ENCODE measurements at regions not wholly inside any gene's neighbourhood (a gene's known extent, or its start where the extent isn't known, plus 50 kb on each side); places are given as distances from the start of the nearest gene placed in this dataset.

DNA sequence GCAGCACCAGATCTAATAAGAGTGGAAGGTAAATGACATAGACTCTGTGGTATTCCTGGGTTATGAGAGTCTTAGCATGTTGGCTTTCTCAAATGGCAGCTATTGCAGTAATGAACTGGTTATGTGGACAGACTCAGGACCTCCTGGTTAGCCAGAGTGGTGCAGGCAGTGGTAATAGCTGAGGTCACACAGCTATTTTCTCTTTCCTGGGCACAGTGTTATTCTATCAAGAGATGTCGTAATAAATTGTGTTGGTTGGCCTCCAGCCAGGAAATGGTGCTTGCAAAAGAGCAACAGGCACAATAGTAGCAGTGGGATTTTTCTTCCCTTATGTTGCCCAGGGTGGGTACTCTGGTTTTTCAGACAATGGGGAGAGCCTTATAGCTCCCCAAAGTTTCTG lies 279.2 kb upstream of the FGF16 start:
- Histone ChIP-seq H2AFZ (replicated peaks) (no peak overlapping the region), H3F3A (ENCODE audit: low read depth) (no peaks in the 10 kb centered on the region), H3K4me2 (no peak overlapping the region), H3K79me2 (ENCODE audit: low read depth) (no peaks in the 10 kb centered on the region), H3K36me3 (no peaks in the 10 kb centered on the region), H3K4me3 (no peak overlapping the region), H4K20me1 (ENCODE audit: low read depth) (no peaks in the 10 kb centered on the region), H3K9me3 (ENCODE audit: low read depth) (peaks cover 17% of the 10 kb centered on the region), H3K27ac (no peak overlapping the region), H3K27me3 (no peaks in the 10 kb centered on the region), H3K4me1 (no peaks in the 10 kb centered on the region), H3K9ac (no peak overlapping the region)
- Mint-ChIP-seq H3K4me1 (no peaks in the 10 kb centered on the region), H3K9me3 (peaks cover 2% of the 10 kb centered on the region), H3K4me3 (no peak overlapping the region), H3K36me3 (no peaks in the 10 kb centered on the region), H3K27me3 (ENCODE audit: insufficient read depth, low read depth) (no peaks in the 10 kb centered on the region), H3K27ac (no peak overlapping the region)
- DNase-seq (ENCODE audit: low spot score), result no peak
- TF ChIP-seq EZH2phosphoT487 (IDR thresholded peaks at IDR 0.05) (no peak), EZH2 (IDR thresholded peaks at IDR 0.05) (no peak)
- TF ChIP-seq, protein P1, sequence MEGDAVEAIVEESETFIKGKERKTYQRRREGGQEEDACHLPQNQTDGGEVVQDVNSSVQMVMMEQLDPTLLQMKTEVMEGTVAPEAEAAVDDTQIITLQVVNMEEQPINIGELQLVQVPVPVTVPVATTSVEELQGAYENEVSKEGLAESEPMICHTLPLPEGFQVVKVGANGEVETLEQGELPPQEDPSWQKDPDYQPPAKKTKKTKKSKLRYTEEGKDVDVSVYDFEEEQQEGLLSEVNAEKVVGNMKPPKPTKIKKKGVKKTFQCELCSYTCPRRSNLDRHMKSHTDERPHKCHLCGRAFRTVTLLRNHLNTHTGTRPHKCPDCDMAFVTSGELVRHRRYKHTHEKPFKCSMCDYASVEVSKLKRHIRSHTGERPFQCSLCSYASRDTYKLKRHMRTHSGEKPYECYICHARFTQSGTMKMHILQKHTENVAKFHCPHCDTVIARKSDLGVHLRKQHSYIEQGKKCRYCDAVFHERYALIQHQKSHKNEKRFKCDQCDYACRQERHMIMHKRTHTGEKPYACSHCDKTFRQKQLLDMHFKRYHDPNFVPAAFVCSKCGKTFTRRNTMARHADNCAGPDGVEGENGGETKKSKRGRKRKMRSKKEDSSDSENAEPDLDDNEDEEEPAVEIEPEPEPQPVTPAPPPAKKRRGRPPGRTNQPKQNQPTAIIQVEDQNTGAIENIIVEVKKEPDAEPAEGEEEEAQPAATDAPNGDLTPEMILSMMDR (IDR thresholded peaks at IDR 0.05), result no peak

DNA sequence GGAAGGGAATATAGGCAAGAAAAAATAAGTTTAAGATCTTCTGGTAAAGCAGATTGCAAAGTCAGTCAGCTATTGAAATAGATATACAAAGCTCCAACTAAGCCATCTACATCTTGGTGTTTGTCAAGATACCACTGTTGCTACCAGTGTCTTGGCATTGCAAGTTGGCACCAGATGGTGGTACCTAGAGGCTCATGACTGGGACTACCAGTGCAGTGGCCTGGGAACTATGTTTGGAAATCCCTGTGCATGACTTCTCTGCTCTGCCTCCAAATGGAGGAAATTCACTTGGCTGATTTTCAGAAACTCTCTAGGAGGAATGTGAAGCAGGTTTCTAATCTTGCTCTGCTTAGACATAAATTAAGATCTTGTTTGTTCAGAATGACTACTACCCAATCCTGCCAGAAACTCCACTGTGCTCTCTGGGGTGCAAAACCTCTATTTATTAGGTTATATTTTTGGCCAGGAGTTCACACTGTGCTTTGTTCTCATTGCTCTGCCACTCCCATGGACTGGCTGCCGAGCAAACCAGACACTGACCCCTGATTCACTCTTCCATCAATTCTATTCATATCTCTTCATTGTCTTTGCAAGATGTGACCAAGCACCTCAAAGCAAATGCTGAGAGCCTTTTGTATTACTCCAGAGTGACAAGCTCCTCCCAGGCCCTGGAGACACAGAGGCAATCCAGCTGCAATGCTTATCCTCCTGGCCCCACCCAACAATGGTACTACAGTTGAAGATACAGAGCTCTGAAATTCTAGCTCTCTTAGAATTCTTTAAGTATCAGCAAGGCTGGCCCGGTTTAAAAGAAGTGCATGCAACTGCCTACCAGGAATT lies 272.3 kb upstream of the FGF16 start:
- Histone ChIP-seq H3K9me3 (ENCODE audit: low read depth) (peaks cover 9% of the 10 kb centered on the region), H3K27me3 (no peaks in the 10 kb centered on the region)
- no peak for TF ChIP-seq EZH2 (IDR thresholded peaks at IDR 0.05)
- TF ChIP-seq, protein P1 (IDR thresholded peaks at IDR 0.05), result no peak
- TF ChIP-seq EZH2phosphoT487 (IDR thresholded peaks at IDR 0.05), result no peak

DNA sequence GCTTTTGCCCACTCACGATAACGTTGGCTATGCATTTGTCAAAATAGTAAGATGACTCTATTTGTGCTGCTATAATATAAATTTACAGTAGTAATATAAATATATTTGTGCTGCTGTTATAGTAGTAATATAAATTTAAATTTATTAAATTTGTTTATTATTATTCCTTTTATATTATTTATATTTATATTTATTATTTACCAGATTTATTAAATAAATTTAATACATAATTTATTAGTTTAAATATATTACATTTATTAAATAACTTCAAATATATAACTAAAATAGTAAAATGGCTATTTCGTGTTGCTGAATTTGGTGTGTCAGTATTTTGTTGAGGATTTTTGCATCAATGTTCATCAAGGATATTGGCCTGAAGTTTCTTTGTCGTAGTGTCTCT lies 246.5 kb upstream of the FGF16 start:
- H3K9me3 Mint-ChIP-seq, result peaks cover 13% of the 10 kb centered on the region
- no peak overlapping the region for H3K9ac ChIP-seq
- no peaks in the 10 kb centered on the region for H3K36me3 ChIP-seq
- no peak overlapping the region for H3K27ac ChIP-seq
- H3K4me3 Mint-ChIP-seq, result no peak overlapping the region
- H3K27me3 Mint-ChIP-seq (ENCODE audit: insufficient read depth, low read depth), result peaks cover 4% of the 10 kb centered on the region
- TF ChIP-seq EZH2 (IDR thresholded peaks at IDR 0.05) (no peak), EZH2phosphoT487 (IDR thresholded peaks at IDR 0.05) (no peak)
- TF ChIP-seq, protein P1 (IDR thresholded peaks at IDR 0.05), result no peak
- no peaks in the 10 kb centered on the region for H3K4me1 ChIP-seq
- no peak overlapping the region for H3K4me3 ChIP-seq
- no peak overlapping the region for H2AFZ ChIP-seq (replicated peaks)
- no peaks in the 10 kb centered on the region for H3K79me2 ChIP-seq (ENCODE audit: low read depth)
- no peaks in the 10 kb centered on the region for H3K36me3 Mint-ChIP-seq
- H3K27me3 ChIP-seq, result no peaks in the 10 kb centered on the region
- no peaks in the 10 kb centered on the region for H3K9me3 ChIP-seq (ENCODE audit: low read depth)
- no peak overlapping the region for H3K4me2 ChIP-seq
- no peaks in the 10 kb centered on the region for H3F3A ChIP-seq (ENCODE audit: low read depth)
- no peak overlapping the region for H3K27ac Mint-ChIP-seq
- no peaks in the 10 kb centered on the region for H3K4me1 Mint-ChIP-seq
- DNase-seq (ENCODE audit: low spot score), result no peak
- no peaks in the 10 kb centered on the region for H4K20me1 ChIP-seq (ENCODE audit: low read depth)

More for the DNA sequence above, 272.3 kb upstream of the FGF16 start:
- Histone ChIP-seq H3F3A (ENCODE audit: low read depth) (no peaks in the 10 kb centered on the region), H3K4me2 (no peak overlapping the region), H3K27ac (no peak overlapping the region), H3K4me1 (no peaks in the 10 kb centered on the region), H3K9ac (no peak overlapping the region), H3K36me3 (no peaks in the 10 kb centered on the region), H2AFZ (replicated peaks) (no peak overlapping the region), H3K4me3 (no peak overlapping the region), H3K79me2 (ENCODE audit: low read depth) (no peaks in the 10 kb centered on the region), H4K20me1 (ENCODE audit: low read depth) (no peaks in the 10 kb centered on the region)
- Mint-ChIP-seq H3K4me1 (no peaks in the 10 kb centered on the region), H3K4me3 (no peak overlapping the region), H3K9me3 (no peaks in the 10 kb centered on the region), H3K36me3 (no peaks in the 10 kb centered on the region), H3K27ac (no peak overlapping the region), H3K27me3 (ENCODE audit: insufficient read depth, low read depth) (no peaks in the 10 kb centered on the region)
- DNase-seq (ENCODE audit: low spot score), result peak; percentile 13
